SK-N-SH (cell line): ENCODE measurements at regions not wholly inside any gene's neighbourhood (a gene's known extent, or its start where the extent isn't known, plus 50 kb on each side); places are given as distances from the start of the nearest gene placed in this dataset.
A peak's percentile ranks its signal among the peaks of the same experiment; 100 is the strongest.

Source experiments
- CTCF ChIA-PET: fragments of 300-600, 350-600 bp; formaldehyde crosslinking; extraction: SDS; loops from one replicate; lab custom pipeline; 2021; lab: Yijun Ruan, JAX
- POLR2A ChIA-PET: fragments of 350-600 bp; sonication (Branson Sonifier 250); formaldehyde crosslinking; extraction: SDS; loops from one replicate; lab custom pipeline; 2020; ENCODE audit warnings: antibody characterized with exemption, inconsistent platforms; lab: Yijun Ruan, JAX
- DNase-seq: peaks from one replicate; pipeline ENCODE4 v3.0.0; 2012
- H2AFZ ChIP-seq: fragments of 200-600 bp; sonication (generic); 2 replicates; pipeline ENCODE4 v1.8.1; 2016; ENCODE audit warnings: antibody characterized with exemption, mild to moderate bottlenecking, low read depth
- H3F3A ChIP-seq: fragments of 200-600 bp; sonication (generic); replicated peaks from 2 replicates; pipeline ENCODE3; 2016; ENCODE audit warnings: antibody characterized with exemption, mild to moderate bottlenecking; ENCODE audit not compliant: insufficient read depth
- H3K27ac ChIP-seq, 2 experiments: fragments of 200-500 bp in 1 of 2; fragments of 200-600 bp in 1 of 2; sonication (Bioruptor generic) in 1 of 2; sonication (generic), shearing (Covaris generic) in 1 of 2; 2 replicates each; pipeline versions ENCODE4 v1.5.1 to v1.6.1; 2014 to 2016; ENCODE audit warnings: low read depth in 2 of 2, inconsistent platforms in 1 of 2, low read length in 1 of 2, mild to moderate bottlenecking in 1 of 2, mixed read lengths in 1 of 2
- H3K27me3 ChIP-seq: fragments of 200-600 bp; sonication (generic), shearing (Covaris generic); 2 replicates; pipeline ENCODE4 v1.6.1; 2016; ENCODE audit warnings: mixed run types; ENCODE audit not compliant: insufficient read depth
- H3K36me3 ChIP-seq, 2 experiments: fragments of 200-500 bp in 1 of 2; fragments of 200-600 bp in 1 of 2; sonication (Bioruptor generic) in 1 of 2; sonication (generic) in 1 of 2; replicated peaks in 1 of 2; 2 replicates each; pipeline versions ENCODE3 to v1.5.1; 2014 to 2016; ENCODE audit warnings: low read length in 1 of 2, mild to moderate bottlenecking in 1 of 2; ENCODE audit not compliant: insufficient read depth in 2 of 2, control insufficient read depth in 1 of 2
- H3K4me1 ChIP-seq, 2 experiments: fragments of 200-500 bp in 1 of 2; fragments of 200-600 bp in 1 of 2; sonication (Bioruptor generic) in 1 of 2; sonication (generic), shearing (Covaris generic) in 1 of 2; 2 replicates each; pipeline versions ENCODE4 v1.5.1 to v1.6.1; 2014 to 2016; ENCODE audit warnings: low read depth in 1 of 2, low read length in 1 of 2, mixed run types in 1 of 2; ENCODE audit not compliant: insufficient read depth in 2 of 2, control insufficient read depth in 1 of 2
- H3K4me2 ChIP-seq: fragments of 200-600 bp; sonication (generic), shearing (Covaris generic); 2 replicates; pipeline ENCODE4 v1.6.1; 2017; ENCODE audit warnings: mixed run types
- H3K4me3 ChIP-seq, 2 experiments: fragments of 200-500 bp in 1 of 2; fragments of 200-600 bp in 1 of 2; sonication (Bioruptor generic) in 1 of 2; sonication (generic), shearing (Covaris generic) in 1 of 2; 2 replicates each; pipeline versions ENCODE4 v1.5.1 to v1.8.1; 2014 to 2016; ENCODE audit warnings: low read depth in 2 of 2, inconsistent platforms in 1 of 2, low read length in 1 of 2, mild to moderate bottlenecking in 1 of 2, mixed read lengths in 1 of 2, moderate library complexity in 1 of 2
- H3K79me2 ChIP-seq: fragments of 200-600 bp; sonication (generic); 2 replicates; pipeline ENCODE4 v1.8.1; 2017; ENCODE audit warnings: mild to moderate bottlenecking; ENCODE audit not compliant: insufficient read depth
- H3K9ac ChIP-seq: fragments of 200-600 bp; sonication (generic); 2 replicates; pipeline ENCODE4 v1.6.1; 2017; ENCODE audit warnings: mixed run types
- H3K9me2 ChIP-seq: fragments of 200-600 bp; sonication (generic); 2 replicates; pipeline ENCODE4 v1.6.1; 2017; ENCODE audit warnings: mixed run types
- H3K9me3 ChIP-seq: fragments of 200-600 bp; sonication (generic); 2 replicates; pipeline ENCODE4 v1.6.1; 2017; ENCODE audit warnings: mixed run types, mild to moderate bottlenecking, moderate library complexity
- H4K20me1 ChIP-seq: fragments of 200-600 bp; sonication (generic); 2 replicates; pipeline ENCODE4 v1.6.1; 2017; ENCODE audit warnings: mild to moderate bottlenecking, mixed run types; ENCODE audit not compliant: insufficient read depth
- CHD2 ChIP-seq: fragments of 150-350 bp; IDR thresholded peaks from 2 replicates; pipeline ENCODE4 v1.6.1; 2018; ENCODE audit warnings: low read length; ENCODE audit not compliant: partially characterized antibody
- ELF1 ChIP-seq: IDR thresholded peaks from 2 replicates; pipeline ENCODE4 v1.4.0; 2012
- EP300 ChIP-seq, 2 experiments: IDR thresholded peaks; 2 replicates each; pipeline versions ENCODE4 v1.4.0 to v1.6.1; 2012; ENCODE audit warnings: borderline replicate concordance in 1 of 2, low read depth in 1 of 2, low read length in 1 of 2
- FOXM1 ChIP-seq: IDR thresholded peaks from 2 replicates; pipeline ENCODE4 v1.4.0; 2012; ENCODE audit warnings: low read depth, mild to moderate bottlenecking
- GATA2 ChIP-seq: sonication (generic); formaldehyde crosslinking; IDR thresholded peaks from 2 replicates; pipeline ENCODE4 v1.5.0; 2020; ENCODE audit warnings: mild to moderate bottlenecking, missing genetic modification reagents
- JUND ChIP-seq: IDR thresholded peaks from 2 replicates; pipeline ENCODE4 v1.4.0; 2012
- RAD21 ChIP-seq: IDR thresholded peaks from 2 replicates; pipeline ENCODE4 v1.6.1; 2012; ENCODE audit warnings: mild to moderate bottlenecking, low read length
- RCOR1 ChIP-seq: fragments of 150-350 bp; IDR thresholded peaks from 2 replicates; pipeline ENCODE4 v1.6.1; 2017; ENCODE audit warnings: antibody characterized with exemption, low read length
- RFX5 ChIP-seq: IDR thresholded peaks from 2 replicates; pipeline ENCODE4 v1.6.1; 2012; ENCODE audit warnings: mild to moderate bottlenecking, improper control_type of control experiment, low read length
- RXRA ChIP-seq: IDR thresholded peaks from 2 replicates; pipeline ENCODE4 v1.4.0; 2012; ENCODE audit warnings: low read depth, mild to moderate bottlenecking, borderline replicate concordance
- SMC3 ChIP-seq: IDR thresholded peaks from 2 replicates; pipeline ENCODE4 v1.6.1; 2012; ENCODE audit warnings: low read depth, low read length, improper control_type of control experiment
- TCF12 ChIP-seq: IDR thresholded peaks from 2 replicates; pipeline ENCODE4 v1.4.0; 2012
- WGBS: methylation state at CpG from one replicate; pipeline ENCODE4 v1.1.6; 2017; ENCODE audit warnings: low lambda C conversion rate; 5-methylcytosine and 5-hydroxymethylcytosine counted together
- TF ChIP-seq, protein P1 (sequence below): IDR thresholded peaks from 2 replicates; pipeline ENCODE4 v1.4.0; 2012; ENCODE audit warnings: low read depth, borderline replicate concordance
- TF ChIP-seq, protein P2 (sequence below): IDR thresholded peaks from 2 replicates; pipeline ENCODE4 v1.4.0; 2012; ENCODE audit warnings: low read depth

DNA sequence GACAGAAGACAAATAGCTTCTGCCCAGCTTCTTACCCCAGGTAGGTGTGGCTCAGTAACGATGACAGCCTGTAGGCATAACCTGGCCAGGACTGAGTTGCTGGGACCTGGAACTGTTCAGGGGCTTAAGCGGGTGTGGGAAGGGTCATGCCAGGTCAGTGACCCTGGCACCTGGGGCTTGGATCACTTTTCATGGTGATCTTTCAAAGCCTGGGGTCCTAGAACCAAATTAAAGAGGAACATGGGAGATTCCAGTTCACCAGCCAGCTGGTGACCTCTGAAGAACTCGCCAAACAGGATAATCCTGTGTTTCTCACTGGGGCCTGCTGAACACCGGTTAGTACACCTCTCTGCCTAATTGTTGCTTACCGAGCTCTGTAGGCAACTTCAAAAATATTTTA, 102.6 kb upstream of the LMNTD1 start:
- H3K79me2 ChIP-seq = no peaks in the 10 kb centered on the region
- no peaks in the 10 kb centered on the region for H3K27me3 ChIP-seq
- no peak for DNase-seq
- H3K27ac ChIP-seq = peak overlapping the region in 1 of 2 experiments; percentile 100; a peak in 2 of 4 replicates
- no peaks in the 10 kb centered on the region for H3K9me3 ChIP-seq
- no peaks in the 10 kb centered on the region for H3K36me3 ChIP-seq
- WGBS = 92% methylated on average over 5 of the region's 5 CpGs
- H2AFZ ChIP-seq = no peak overlapping the region
- ChIA-PET POLR2A (interaction anchor here (0.5 kb wide), 1 partner anchor 15 kb away, joined by 3 read pairs; no protein-coding TSS in a partner anchor), CTCF (no interaction called here)
- H3K4me1 ChIP-seq = peaks cover 0 to 36% of the 10 kb centered on the region in 2 experiments; a peak in 2 of 4 replicates
- H4K20me1 ChIP-seq = no peaks in the 10 kb centered on the region
- peaks cover 2% of the 10 kb centered on the region for H3F3A ChIP-seq
- TF ChIP-seq TCF12 (no peak), FOXM1 (no peak), RCOR1 (no peak), RAD21 (no peak), JUND (no peak), CHD2 (no peak), ELF1 (no peak), EP300 (IDR thresholded peaks at IDR 0.05; ENCODE audit: borderline replicate concordance in 1 of 2, low read depth in 1 of 2, low read length in 1 of 2) (no peak), RFX5 (no peak), GATA2 (CRISPR knock-in tag) (no peak), SMC3 (no peak), RXRA (no peak)
- TF ChIP-seq, protein P1, sequence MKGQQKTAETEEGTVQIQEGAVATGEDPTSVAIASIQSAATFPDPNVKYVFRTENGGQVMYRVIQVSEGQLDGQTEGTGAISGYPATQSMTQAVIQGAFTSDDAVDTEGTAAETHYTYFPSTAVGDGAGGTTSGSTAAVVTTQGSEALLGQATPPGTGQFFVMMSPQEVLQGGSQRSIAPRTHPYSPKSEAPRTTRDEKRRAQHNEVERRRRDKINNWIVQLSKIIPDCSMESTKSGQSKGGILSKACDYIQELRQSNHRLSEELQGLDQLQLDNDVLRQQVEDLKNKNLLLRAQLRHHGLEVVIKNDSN = no peak
- TF ChIP-seq, protein P2, sequence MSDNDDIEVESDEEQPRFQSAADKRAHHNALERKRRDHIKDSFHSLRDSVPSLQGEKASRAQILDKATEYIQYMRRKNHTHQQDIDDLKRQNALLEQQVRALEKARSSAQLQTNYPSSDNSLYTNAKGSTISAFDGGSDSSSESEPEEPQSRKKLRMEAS = no peak
- H3K9ac ChIP-seq = no peak overlapping the region
- no peaks in the 10 kb centered on the region for H3K9me2 ChIP-seq
- H3K4me3 ChIP-seq = no peak overlapping the region
- no peak overlapping the region for H3K4me2 ChIP-seq

DNA sequence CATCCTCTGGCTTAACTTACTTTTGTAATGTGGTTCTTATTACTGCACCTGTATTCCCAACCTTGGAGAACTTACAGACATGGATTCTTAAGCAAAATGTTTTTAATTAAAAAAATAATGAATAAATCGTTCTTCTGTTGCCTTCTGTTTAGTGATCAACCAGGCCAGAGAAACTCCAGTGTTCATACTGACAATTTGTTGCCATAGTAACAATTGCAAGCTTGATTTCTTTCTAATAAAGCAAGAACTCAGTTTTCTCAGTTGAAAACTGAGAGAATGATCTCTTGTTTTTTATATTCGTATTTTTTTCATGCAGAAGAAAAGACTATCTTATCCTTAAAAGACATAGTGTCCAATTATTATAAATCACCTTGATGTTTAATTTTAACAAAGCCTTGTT, 106.5 kb upstream of the LMNTD1 start:
- Histone ChIP-seq H3K79me2 (no peaks in the 10 kb centered on the region), H4K20me1 (no peaks in the 10 kb centered on the region), H3K4me2 (no peak overlapping the region), H3K36me3 (no peaks in the 10 kb centered on the region), H3K27me3 (no peaks in the 10 kb centered on the region), H3F3A (peaks cover 2% of the 10 kb centered on the region), H3K9ac (no peak overlapping the region), H3K4me3 (no peak overlapping the region), H3K9me2 (no peaks in the 10 kb centered on the region), H3K4me1 (peaks cover 0 to 11% of the 10 kb centered on the region in 2 experiments; a peak in 1 of 4 replicates), H2AFZ (no peak overlapping the region), H3K27ac (peak overlapping the region in 1 of 2 experiments; percentile 47; a peak in 2 of 4 replicates), H3K9me3 (no peaks in the 10 kb centered on the region)
- DNase-seq = no peak
- TF ChIP-seq ELF1 = no peak
- no peak for TF ChIP-seq RAD21
- POLR2A ChIA-PET = no interaction called here
- CTCF ChIA-PET = no interaction called here
- WGBS = 48% methylated on average over 2 of the region's 2 CpGs
